ENCODE measurements at regions not wholly inside any gene's neighbourhood (a gene's known extent, or its start where the extent isn't known, plus 50 kb on each side); places are given as distances from the start of the nearest gene placed in this dataset.

DNA sequence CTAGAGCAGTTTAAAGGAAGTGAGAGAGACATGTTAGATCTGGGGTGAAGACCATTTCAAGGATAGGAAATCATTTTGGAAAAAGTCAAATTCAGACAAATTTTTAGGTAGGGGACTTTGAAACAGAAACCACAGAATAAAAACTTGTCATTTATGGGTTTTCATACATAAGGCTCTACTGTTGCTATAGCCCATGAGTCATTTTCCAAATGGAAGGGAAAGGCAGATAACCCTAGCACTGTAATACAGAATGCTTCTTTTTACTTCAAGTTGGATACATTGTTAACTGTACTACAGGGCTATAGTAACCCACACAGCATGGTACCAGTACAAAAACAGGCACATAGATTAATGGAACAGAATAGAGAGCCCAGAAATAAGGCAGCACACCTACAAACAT lies 455.4 kb downstream of the EBF1 start:
- no peak for DNase-seq

DNA sequence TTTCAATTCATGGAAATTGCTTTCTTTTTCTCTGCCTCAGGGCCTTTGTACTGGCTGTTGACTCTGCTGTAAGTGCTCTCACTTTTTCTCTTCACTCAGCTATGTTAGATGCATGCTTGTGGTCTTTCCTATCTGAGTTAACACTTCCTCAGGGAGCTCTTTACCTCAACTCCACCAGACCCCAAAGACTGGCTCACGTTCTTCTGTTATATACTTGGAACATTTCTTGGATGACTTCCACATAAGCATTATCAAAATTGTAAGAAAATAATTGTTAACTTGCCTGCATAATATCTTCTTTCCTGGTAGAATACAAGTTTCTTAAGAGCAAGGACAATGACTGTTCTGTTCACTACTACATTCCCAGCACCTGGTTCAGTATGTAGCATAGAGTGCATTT lies 455.9 kb downstream of the EBF1 start:
- no peak for DNase-seq

DNA sequence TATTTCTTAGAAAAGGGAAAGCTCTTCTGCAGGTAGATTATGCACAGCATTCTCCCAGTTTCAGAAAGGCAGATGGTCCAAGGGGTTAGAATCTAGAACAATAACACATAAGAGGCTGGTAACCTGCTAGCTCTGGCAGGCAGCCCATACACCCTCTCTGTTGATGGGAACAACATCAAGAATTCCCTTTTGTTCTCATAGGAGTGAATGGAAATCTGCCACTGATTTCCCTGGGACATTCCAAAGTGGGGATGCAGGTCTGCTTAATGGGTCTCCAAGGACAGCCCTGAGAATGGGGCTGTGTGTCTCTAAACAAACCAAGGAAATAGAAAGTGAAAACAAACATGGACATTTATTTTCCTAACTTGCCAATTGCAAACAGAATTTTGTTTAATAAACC lies 456.8 kb downstream of the EBF1 start:
- DNase-seq = no peak

DNA sequence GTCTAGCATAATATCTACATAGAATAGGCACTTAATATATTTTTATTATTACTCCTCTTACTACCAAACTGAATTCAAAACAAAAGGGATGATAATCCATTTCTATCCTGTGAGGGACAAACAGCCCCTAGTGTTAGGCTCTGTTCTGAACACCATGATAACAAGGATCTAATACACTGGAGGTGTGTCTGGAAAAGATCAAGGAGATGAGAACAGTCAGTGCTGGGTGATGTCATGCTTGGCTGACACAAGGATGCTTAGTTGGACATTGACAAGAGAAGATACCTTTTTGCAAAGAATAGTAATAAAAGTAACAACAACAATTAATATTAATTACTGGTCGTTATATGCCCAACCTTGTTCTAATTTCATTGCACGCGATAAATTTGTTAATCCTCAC lies 458.7 kb downstream of the EBF1 start:
- no peak for DNase-seq

DNA sequence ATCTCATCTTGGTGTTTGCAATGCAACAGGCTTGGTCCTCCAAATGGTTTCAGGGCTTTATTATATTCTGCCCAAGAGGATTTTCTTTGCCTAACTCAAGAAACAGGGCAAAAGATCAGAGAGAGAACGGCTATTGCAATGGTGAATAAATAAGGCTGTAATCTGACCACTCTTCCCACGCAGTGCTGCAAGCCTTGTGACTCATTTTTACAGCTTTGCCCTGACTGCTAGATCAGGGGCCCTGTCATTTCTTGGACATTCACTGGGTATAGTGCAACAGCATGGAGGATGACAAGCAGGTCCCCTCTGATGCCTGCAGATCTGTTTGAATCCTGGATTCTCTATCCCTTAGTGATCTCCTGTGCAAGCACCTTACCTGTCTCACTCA lies 459.1 kb downstream of the EBF1 start:
- DNase-seq = no peak

DNA sequence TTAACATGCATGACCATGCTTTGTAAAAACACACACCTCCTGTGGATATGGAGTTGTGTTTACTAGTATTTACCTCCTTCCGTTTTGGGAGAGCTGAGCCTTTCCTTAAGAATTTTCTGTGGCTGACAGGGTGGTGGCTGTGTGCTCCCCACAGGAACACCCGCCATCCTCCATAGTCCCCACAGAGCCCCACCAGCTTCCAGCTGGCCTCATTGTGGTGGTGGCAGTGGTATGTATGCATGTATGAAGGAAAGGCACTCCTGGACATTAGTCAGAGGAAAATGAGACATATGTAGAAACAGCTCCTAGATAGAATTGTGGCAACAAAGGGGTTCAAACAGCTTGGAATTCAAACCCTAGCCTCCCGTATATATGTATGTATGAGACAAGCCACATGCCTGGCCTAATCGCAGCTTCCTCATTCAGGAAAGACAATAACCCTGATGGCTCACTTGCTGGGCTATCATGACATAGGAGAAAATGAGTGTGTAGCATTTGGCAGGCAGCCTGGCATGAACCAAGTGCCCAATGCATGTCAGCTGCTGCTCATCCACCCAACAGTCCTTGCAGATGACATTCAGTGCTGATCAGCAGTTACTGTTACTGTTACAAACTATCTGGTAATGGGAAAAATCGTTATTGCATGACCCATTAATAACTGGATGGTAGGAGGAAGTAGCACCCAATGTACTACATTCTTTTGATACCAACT lies 459.7 kb downstream of the EBF1 start:
- no peak for DNase-seq

DNA sequence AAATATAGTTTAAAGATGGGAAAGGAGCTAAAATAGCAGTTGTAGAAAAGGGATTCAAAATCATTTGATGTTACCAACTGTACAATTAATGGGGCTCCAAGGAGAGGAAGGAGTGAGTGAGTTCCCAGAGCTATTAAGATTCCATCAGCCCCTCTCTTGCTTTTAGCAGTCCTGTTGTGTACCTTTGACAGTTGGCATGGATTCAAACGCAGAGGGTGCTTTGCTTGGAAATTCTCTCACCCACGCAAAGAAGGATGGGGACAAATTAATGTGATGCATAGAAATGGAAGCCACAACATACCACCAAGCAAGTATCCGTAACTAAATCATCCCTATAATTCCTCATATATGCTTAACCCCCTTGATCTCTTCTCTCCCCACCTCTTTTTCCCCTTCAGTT lies 461.3 kb downstream of the EBF1 start:
- no peak for DNase-seq

DNA sequence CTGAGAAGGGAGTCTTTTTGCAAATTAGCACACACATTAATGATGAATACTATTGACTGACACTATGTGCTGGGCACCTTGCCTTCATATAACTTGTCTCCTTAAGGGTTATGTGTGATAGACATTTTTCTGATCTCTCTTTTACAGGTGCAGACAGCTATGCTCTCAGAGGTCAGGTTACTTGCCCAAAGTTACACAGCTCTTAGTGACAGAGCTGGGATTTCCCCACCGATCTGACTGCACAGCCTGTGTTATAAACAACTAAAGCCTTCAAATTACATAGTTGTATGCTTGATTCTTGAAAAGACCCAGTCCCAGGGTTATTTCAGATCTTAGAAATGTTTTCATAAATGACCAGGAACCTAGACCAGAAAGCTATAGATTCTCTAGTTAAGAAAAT lies 462.7 kb downstream of the EBF1 start:
- no peak for DNase-seq

DNA sequence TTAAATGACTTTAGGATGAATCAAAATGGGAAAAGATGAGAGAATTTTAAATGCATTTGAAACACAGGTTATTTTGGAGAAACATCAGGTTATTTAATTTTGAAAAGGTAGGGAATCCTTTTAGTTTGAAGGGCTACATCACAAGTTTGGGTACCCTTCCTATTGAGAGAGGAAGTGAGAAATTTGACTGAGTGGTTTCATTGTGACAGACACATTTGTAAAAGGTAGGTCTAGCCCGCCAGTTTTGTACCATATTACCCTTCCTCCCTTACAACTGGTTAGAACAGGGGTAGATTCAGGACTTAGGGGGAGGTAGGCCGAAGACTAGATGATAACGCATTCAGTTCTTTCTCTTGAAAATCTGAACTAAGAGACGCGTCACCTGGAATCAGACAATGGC lies 464.2 kb downstream of the EBF1 start:
- DNase-seq = no peak

DNA sequence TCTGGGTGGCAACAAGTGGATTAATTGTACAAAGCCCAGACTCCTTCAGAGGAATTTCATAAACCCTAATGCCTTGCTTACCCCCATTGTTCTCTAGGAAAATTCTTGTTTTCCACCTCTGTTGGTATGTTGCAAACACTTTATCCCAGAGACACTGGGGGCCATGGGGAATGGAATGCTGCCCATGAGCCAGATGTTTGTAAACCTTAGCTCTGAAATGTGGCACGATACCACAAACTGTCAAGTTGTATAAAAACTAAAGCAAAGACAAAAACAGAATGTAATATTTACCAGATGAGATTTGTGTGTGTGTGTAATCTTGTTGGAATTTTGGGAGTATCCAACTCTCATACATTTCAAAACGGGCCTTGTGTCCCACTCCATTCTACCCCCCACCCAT lies 465.0 kb downstream of the EBF1 start:
- DNase-seq = no peak

DNA sequence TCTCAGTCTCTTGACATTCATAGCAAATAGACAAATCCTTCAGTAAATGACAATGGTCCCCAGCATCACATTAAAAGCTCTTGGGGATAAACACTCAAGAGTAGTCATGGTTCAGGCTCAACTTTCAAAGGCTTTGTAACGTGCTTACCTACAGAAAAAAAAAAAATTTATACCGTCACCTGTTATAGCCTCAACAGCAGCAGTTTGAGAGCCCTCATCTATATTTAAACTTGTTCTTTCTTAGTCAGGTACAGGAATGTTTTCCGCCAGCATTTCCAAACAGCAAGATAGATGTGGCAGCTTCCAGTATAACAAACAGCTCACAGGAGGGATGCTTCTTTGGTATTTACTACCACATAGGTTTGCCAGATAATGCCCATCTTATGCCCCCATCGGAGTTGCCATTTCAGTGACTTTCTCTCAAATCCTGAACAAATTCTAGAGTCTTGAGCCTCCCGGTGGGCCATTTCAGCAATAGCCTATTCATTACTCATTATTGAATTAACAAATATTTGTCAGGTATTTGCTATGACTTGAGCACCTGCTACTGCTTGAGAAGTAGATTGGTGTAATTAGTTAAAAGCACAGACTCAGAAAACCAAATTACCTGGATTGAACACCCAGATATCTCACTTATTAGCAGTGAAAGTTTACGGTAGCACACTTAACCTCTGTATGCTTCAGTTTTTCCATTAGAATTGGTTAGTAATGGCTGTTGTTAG lies 470.0 kb downstream of the EBF1 start:
- DNase-seq = no peak

DNA sequence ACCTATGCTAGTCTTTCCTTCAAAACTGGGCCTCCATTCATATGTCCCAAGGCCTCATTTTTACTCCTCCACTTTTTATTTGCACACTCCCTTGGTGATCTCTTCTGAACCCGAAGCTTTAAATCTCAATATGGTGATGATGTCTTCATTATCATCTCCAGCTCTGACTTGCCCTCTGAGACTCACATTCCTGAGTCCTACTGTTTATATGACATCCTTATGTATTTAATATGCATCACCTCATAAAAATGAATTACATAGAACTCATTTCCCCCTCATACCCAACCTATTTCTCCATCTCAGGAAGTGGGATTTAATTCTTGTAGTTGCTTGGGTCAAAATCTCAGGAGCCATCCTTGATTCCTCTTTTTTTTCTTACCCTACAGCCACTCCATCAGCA lies 473.0 kb downstream of the EBF1 start:
- no peak for DNase-seq

DNA sequence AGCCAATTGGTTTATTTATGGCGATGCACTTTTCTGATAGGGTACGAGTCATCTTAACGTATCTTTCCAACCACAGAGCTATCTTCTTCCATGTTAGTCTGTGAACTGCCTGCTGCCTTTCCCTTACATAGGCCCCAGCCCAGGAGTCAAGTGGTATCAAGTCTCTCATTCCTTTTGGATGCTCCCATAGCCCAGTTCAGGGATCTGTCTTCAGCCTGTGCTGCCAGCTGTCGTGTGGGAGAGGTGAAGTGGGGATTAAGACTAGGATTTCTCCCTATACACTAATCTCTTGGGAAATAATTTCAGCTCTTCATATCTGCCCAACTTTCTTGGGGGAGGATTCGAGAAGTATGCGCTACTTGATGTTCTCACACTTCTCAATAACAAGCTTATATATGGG lies 475.7 kb downstream of the EBF1 start:
- no peak for DNase-seq

DNA sequence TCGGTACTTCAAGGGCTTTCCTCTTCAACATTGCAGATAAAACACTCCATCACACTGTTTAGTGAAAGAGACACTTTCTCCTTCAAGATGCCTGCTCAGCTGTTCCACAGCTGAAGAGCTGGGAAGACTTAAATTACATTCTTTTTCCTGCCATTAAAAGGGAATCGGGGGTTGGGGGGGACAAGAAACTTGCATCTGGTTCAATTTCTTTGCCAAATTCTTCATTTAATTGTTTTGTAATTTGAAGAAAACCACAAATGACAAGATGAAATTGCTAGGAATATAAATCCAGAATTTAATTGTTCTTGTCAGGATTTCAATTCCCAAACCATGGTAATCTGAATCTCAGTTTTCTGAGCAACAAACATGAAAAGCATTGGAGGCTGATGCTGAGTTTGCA lies 478.3 kb downstream of the EBF1 start:
- no peak for DNase-seq

DNA sequence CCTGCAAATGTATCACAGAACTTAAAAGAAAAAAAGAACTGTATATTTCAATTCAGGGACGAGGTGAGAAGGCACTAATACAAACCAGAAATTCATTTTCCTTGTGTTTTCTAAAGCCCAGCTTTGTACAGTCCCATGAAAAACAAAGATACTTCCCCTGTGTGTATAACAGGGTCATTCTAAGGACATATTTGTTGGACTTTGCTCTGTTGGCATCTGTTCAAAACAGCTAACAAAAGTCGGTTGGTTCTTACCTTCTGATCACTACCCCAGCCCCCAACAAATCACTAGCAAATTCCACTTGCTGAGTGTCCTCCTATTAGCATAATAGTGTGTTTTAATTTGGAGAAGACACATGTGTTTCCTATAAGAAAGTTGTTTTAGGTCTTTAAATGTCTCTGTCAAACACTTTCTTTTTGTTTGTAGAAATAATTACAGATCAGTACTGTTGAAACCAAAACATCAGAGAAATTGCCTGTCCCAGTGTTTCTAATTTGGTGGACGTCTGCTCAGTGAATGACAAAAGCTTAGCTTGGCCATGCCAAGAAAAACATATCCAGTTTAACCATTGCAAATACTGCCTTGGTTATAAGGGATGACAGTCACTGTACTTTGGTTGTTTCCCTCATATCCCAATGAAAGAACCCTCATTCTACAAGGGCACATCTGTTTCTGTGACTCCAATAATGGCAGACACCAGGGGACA lies 480.5 kb downstream of the EBF1 start:
- DNase-seq = no peak

DNA sequence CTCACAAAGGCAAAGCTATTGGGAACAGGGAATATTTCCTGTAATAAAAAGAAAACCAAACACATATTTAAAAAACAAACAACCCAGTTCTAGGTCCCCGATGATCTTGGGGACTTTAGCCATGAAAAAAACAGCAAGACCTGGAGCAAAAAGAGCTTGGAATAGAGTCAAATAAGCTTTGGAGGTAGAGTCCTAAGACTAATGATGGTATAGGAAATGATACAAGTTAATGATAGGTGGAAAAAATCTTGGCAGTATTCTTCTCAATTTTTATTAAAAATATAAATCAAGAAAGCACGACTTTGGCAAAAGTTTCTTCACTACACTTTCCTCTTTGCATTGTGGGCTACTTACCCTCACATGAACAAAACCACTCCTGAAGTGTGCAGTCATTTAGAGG lies 481.5 kb downstream of the EBF1 start:
- no peak for DNase-seq

DNA sequence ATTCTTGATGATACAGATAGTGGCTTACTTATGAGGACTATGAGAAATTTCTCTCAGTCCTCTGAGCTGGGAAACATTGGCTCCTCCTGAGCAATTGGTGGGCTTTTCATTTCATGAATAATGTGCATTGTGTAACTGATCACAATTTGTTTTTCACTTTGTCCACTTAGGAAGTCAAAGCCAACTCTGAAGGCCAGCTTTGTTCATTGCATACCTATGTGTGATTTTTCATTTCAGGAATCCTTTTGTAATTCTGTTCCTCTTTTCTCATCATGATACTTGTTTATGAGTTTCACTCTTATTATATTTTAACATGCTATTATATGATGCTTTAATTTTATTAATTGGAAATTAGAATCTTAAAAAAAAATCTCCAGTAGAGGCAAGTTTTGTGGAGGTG lies 483.0 kb downstream of the EBF1 start:
- no peak for DNase-seq

DNA sequence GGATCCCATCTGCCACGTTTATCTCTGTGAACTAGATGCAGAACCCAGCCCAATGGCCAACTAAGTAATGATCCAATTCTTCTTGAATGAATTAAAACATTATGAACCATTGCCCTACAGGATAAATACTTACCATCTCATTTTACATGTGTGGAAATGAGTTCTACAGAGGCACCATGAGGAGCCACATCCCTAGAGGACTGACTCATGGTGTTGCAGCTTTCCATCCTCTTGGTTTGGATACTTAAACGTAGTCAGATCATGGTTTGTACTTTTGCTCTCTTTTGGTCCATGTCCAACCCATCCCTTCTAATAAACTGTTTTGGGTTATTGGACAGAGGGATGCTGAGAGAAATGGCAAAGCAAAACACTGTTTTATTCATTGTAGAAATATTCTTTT lies 484.8 kb downstream of the EBF1 start:
- no peak for DNase-seq

DNA sequence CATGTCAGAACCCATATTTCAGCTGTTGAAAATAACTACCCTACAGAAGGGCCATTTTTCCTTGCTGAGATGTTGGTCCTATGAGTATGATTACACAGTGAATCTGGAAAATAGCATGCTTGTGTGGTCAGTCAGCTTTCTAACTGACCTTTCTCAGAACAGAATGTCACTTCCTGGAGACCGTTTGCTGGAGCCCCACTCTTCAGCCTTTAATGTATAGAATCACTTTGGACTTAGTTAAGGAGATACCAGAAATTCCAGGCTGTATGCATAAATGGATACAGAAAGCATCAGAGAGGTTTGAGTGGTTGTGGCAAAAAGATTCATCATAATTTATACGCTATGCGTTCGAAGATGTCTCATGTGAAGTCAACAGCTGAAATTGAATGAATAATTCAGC lies 488.1 kb downstream of the EBF1 start:
- DNase-seq = no peak

DNA sequence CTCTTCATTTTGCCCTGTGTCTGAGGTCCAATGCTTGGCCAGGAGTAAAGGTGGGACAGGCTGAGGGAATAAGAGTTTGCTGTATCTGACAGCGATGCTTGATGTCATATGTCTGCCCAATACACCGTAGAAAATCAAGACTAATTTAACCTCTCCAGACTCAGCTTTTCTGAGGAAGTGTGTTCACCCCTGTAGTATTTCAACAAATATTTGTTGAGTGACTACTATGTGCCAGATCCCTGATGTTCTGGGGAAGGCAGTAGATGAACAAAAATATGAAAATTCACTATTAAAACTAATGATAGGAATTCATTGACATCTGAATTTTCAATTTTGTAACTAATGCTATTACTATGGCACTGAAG lies 489.7 kb downstream of the EBF1 start:
- DNase-seq = no peak

DNA sequence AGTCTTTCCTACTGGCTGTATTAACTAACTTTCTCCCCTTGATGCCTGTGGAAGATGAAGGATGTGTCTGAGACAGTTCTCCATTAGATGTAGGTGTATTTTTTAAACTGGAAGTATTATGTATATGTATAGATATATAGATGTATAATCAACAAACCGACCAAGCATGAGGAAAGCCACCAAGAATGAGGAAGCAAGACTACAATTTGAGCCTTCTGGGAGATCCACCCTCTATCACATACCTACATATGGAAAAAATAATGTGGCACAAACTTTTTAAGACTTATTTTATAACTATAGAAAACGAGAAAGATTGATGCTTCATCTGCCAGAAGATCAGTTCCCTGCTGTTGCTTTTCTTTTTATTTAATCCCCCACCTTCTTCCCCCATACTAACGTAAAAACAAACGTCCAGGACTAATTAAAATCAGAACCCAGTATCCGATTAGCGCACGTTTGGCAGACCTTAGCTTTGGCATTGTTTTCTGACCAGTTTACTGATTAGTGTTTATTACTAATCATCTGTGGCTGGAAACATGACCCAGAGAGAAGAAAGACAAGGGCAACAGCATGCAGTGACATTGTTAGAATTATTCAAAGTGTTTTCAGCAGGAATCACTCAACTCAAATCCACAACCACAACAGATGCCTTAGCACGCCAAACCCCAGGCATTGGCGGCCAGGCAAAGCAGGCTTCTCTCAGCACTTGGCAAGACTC lies 490.2 kb downstream of the EBF1 start:
- no peak for DNase-seq

DNA sequence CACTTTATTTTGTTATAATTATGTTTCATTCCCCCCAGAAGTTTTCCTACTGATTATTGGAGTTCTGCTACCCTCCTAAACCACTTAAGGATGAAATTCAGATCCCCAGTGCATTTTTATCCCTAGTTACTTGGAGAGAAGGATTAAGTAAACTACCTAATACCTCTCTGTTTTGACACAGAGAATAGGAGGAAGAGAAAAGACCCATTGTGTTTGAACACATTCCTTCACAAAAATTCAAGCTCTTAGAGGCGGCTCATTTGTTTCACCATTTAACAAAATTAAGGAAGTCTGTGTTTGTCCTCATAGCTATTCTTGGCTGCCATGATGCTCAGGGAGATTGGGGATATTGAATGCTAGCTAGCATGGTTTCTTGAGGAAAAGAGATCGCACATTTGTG lies 492.6 kb downstream of the EBF1 start:
- no peak for DNase-seq

DNA sequence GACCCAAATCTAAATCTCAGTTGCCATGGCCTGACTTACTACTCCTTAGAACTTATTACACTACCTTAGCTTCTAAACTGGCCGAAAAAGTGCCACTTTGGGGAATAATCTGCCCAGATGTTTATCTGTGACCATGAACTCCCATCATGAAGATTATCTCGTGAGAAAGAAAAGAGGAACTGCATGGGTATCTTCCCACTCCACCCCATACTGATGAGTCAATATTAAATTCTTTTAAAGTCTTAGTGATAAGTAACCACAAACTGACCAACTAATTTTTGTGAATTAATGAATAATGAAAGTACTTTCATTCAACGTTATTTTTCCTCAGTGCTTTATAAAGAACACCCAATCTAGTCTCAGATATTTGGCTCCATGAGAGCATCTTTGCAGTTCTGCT lies 493.5 kb downstream of the EBF1 start:
- no peak for DNase-seq

DNA sequence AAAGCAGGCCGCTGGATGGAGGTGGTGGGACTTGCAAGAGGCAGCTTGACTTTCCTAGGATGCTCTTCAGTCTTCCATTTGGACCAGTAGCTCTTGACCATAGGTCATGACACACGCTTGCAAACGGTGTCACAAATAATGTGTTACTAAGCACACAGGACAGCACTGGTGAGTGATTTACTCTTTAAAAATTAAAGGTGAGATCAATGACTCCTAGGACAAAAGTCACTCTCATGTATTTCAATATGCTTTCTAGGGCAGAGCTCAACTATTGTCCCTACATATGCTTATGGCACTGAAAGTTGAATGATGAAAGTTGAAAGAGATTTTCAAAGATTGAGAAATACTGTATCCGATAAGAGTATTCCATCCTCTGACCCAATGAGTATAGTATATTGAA lies 496.7 kb downstream of the EBF1 start:
- no peak for DNase-seq

All from activated CD8-positive, alpha-beta memory T cell treated with anti-CD3 and anti-CD28 coated beads, Interleukin-2, amount 50 U/mL, for 4 hours (primary cell).